Loucy (cell line): ENCODE measurements at regions not wholly inside any gene's neighbourhood (a gene's known extent, or its start where the extent isn't known, plus 50 kb on each side); places are given as distances from the start of the nearest gene placed in this dataset.

Experiments
- H2AFZ ChIP-seq: fragments of 200-600 bp; sonication (generic); 2 replicates; pipeline ENCODE4 v1.6.0; 2016; ENCODE audit warnings: antibody characterized with exemption, mild to moderate bottlenecking, low read length, moderate library complexity
- H3F3A ChIP-seq: fragments of 200-600 bp; 2 replicates; pipeline ENCODE4 v1.6.0; 2016; ENCODE audit warnings: antibody characterized with exemption, low read depth, mild to moderate bottlenecking
- H3K27me3 ChIP-seq: fragments of 200-600 bp; sonication (generic); 2 replicates; pipeline ENCODE4 v1.6.1; 2014; ENCODE audit warnings: low read length, mild to moderate bottlenecking; ENCODE audit not compliant: insufficient read depth, poor library complexity, severe bottlenecking
- H3K36me3 ChIP-seq: fragments of 200-600 bp; sonication (generic); 2 replicates; pipeline ENCODE4 v1.6.1; 2016; ENCODE audit warnings: low read length; ENCODE audit not compliant: insufficient read depth
- H3K4me1 ChIP-seq: fragments of 200-600 bp; sonication (generic); 2 replicates; pipeline ENCODE4 v1.5.1; 2014; ENCODE audit warnings: low read length, mild to moderate bottlenecking; ENCODE audit not compliant: insufficient read depth, poor library complexity, severe bottlenecking
- H3K4me2 ChIP-seq: fragments of 200-600 bp; sonication (generic); 2 replicates; pipeline ENCODE4 v1.6.0; 2014; ENCODE audit warnings: antibody characterized with exemption, low read length, low read depth, mild to moderate bottlenecking; ENCODE audit not compliant: poor library complexity, severe bottlenecking
- H3K4me3 ChIP-seq: fragments of 200-600 bp; sonication (generic); 2 replicates; pipeline ENCODE4 v1.5.1; 2014; ENCODE audit warnings: low read length, mild to moderate bottlenecking, mixed read lengths; ENCODE audit not compliant: poor library complexity, severe bottlenecking
- H3K79me2 ChIP-seq: fragments of 200-600 bp; sonication (generic); 2 replicates; pipeline ENCODE4 v1.6.1; 2014; ENCODE audit warnings: low read length; ENCODE audit not compliant: insufficient read depth
- H3K9ac ChIP-seq: fragments of 200-600 bp; sonication (generic); 2 replicates; pipeline ENCODE4 v1.6.0; 2014; ENCODE audit warnings: mild to moderate bottlenecking, low read depth, low read length, moderate library complexity; ENCODE audit not compliant: poor library complexity, severe bottlenecking
- H3K9me2 ChIP-seq: fragments of 200-600 bp; sonication (generic); replicated peaks from 2 replicates; pipeline ENCODE4 v1.6.1; 2016; ENCODE audit warnings: low read depth, low read length, mixed read lengths
- H3K9me3 ChIP-seq: fragments of 200-600 bp; sonication (generic); 2 replicates; pipeline ENCODE4 v1.6.1; 2014; ENCODE audit warnings: mild to moderate bottlenecking, antibody characterized with exemption, low read length, low read depth; ENCODE audit not compliant: insufficient read depth
- H4K20me1 ChIP-seq: fragments of 200-600 bp; sonication (generic); 2 replicates; pipeline ENCODE4 v1.6.0; 2014; ENCODE audit warnings: antibody characterized with exemption, low read length, mild to moderate bottlenecking; ENCODE audit not compliant: insufficient read depth, poor library complexity, severe bottlenecking
- EZH2phosphoT487 ChIP-seq: fragments of 200-600 bp; IDR thresholded peaks from 2 replicates; pipeline ENCODE4 v1.6.1; 2018; ENCODE audit warnings: antibody characterized with exemption, mild to moderate bottlenecking, moderate library complexity, borderline replicate concordance
- TF ChIP-seq, protein P1 (sequence below): fragments of 200-600 bp; sonication (generic); conservative IDR thresholded peaks from 2 replicates; pipeline ENCODE4 v1.5.1; 2014; ENCODE audit warnings: mild to moderate bottlenecking, antibody characterized with exemption, low read length

DNA sequence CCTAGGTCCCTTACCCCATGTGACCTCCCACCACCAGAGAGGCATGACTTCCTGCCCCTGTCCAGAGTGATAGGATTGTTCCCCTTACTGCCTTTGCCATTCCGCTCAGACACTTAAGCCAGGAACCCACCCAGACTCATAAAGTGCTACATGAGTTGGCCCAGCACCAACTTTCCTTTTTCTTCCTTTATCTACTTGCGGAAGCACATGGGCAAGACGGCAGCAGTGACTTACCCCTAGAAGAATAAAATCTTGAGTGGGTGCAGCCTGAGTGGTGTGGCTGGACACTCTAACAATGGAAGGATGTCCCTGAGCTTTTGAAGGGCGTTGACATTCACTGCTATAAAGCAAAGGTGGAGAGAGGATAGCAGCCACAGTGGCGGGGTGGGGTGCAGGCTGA, 100.1 kb downstream of the MAB21L3 start:
- no peak overlapping the region for H3K4me3 ChIP-seq
- H3K4me1 ChIP-seq: no peaks in the 10 kb centered on the region
- H3K79me2 ChIP-seq: no peaks in the 10 kb centered on the region
- H3K4me2 ChIP-seq: no peak overlapping the region
- no peak overlapping the region for H2AFZ ChIP-seq
- H3K36me3 ChIP-seq: no peaks in the 10 kb centered on the region
- no peak overlapping the region for H3K9ac ChIP-seq
- no peaks in the 10 kb centered on the region for H3F3A ChIP-seq
- no peaks in the 10 kb centered on the region for H3K27me3 ChIP-seq
- TF ChIP-seq, protein P1, sequence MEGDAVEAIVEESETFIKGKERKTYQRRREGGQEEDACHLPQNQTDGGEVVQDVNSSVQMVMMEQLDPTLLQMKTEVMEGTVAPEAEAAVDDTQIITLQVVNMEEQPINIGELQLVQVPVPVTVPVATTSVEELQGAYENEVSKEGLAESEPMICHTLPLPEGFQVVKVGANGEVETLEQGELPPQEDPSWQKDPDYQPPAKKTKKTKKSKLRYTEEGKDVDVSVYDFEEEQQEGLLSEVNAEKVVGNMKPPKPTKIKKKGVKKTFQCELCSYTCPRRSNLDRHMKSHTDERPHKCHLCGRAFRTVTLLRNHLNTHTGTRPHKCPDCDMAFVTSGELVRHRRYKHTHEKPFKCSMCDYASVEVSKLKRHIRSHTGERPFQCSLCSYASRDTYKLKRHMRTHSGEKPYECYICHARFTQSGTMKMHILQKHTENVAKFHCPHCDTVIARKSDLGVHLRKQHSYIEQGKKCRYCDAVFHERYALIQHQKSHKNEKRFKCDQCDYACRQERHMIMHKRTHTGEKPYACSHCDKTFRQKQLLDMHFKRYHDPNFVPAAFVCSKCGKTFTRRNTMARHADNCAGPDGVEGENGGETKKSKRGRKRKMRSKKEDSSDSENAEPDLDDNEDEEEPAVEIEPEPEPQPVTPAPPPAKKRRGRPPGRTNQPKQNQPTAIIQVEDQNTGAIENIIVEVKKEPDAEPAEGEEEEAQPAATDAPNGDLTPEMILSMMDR: no peak
- TF ChIP-seq EZH2phosphoT487: no peak
- no peaks in the 10 kb centered on the region for H3K9me2 ChIP-seq
- no peaks in the 10 kb centered on the region for H4K20me1 ChIP-seq
- no peaks in the 10 kb centered on the region for H3K9me3 ChIP-seq

DNA sequence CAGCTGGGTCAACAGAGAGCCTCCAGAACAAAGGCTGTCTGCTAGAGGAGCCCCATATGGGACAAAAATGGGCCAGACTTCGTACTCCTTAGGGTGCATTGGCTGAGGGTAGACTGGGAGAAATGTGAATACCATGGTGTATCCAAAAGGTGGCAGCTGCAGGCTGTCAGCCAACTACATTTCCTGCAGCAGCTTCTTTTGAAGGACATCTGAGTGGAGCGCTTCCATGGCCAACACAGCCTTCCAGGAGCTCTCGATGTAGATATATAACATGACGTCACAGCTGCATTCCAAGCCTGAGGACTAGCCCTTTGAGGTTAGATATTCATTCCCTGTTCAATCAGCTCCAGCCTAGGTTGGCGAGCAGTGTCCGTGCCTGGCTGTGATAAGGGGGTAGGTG, 107.7 kb downstream of the MAB21L3 start:
- no peaks in the 10 kb centered on the region for H4K20me1 ChIP-seq
- no peaks in the 10 kb centered on the region for H3K36me3 ChIP-seq
- no peaks in the 10 kb centered on the region for H3K9me3 ChIP-seq
- H3K9ac ChIP-seq: no peak overlapping the region
- H3K9me2 ChIP-seq: no peaks in the 10 kb centered on the region
- TF ChIP-seq, protein P1: no peak
- no peak for TF ChIP-seq EZH2phosphoT487
- H3K4me1 ChIP-seq: no peaks in the 10 kb centered on the region
- no peaks in the 10 kb centered on the region for H3K27me3 ChIP-seq
- no peaks in the 10 kb centered on the region for H3K79me2 ChIP-seq
- H3K4me3 ChIP-seq: no peak overlapping the region
- no peak overlapping the region for H2AFZ ChIP-seq
- H3K4me2 ChIP-seq: no peak overlapping the region
- H3F3A ChIP-seq: no peaks in the 10 kb centered on the region

DNA sequence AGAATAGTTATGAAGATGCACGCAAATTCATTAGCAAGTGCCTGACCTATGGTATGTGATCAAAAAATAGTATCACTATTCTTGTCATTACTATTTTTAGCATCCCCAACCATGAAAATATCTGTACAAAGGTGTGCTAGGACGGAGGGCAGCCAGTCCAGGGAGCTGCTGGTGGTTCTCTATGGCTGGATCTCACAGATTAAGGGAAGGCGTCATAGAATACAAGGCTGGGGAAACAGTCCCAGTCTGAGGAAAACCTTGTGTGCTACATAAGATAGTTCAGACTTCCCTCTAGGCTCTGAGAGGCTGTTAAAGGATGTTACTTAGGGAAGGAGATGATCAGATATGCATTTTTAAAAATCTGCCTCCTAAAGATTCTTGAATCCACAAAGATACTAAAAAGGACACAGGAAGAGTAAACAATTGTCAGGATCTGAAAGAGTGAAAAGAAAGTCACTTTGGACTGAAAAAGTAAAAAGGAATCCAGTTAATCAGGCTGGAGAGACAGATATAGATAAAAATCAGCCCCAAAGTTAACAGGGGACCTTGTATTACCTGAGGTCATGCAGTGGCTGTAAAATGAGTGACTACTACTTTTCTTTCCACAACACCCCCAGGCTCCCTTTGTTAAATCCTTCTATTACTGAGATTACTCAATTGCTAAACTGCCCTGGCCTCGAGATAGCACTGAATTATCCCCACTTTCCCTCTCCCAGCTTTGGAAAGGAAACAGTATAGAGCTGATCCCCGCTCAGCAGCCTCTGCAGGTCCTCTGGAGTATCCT, 108.6 kb downstream of the MAB21L3 start:
- Histone ChIP-seq H3K79me2 (no peaks in the 10 kb centered on the region), H3K9me3 (no peaks in the 10 kb centered on the region), H3K9ac (no peak overlapping the region), H4K20me1 (no peaks in the 10 kb centered on the region), H3F3A (no peaks in the 10 kb centered on the region), H3K4me3 (no peak overlapping the region), H2AFZ (no peak overlapping the region), H3K4me1 (no peaks in the 10 kb centered on the region), H3K27me3 (no peaks in the 10 kb centered on the region), H3K9me2 (no peaks in the 10 kb centered on the region), H3K4me2 (no peak overlapping the region), H3K36me3 (no peaks in the 10 kb centered on the region)
- TF ChIP-seq EZH2phosphoT487: no peak
- TF ChIP-seq, protein P1: no peak
